ENCODE measurements at regions not wholly inside any gene's neighbourhood (a gene's known extent, or its start where the extent isn't known, plus 50 kb on each side); places are given as distances from the start of the nearest gene placed in this dataset.
A peak's percentile ranks its signal among the peaks of the same experiment; 100 is the strongest.
"Not testable (repeated sequence)": the region's sequence is repeated elsewhere in the genome, so short reads cannot be mapped to it uniquely, and the experiment has no call there.

GRCh38 chr12:31162896-31163560, 89.4 kb downstream of the DDX11 start:
- DNase-seq: not testable (repeated sequence)

GRCh38 chr12:31174293-31174692, 100.6 kb downstream of the DDX11 start:
- not testable (repeated sequence) for DNase-seq

DNA sequence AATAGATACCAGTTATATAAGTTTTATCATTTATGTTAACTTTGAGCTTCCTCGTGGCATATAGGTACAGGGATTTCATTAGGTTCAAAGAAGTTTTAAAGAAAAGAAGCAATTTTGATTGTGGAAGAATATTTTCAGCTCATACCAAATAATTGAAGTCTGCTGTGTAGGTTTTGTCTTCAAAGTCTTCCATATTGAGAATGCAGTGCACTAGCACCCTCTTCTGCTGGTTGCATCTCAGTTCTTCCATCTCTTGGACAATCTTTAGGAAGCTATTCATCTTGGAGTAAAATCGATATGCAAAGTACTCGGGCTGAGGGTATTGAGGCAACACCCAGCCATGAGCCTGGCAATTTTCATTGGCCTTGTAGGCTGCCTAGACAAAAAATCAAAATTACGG, 103.9 kb downstream of the DDX11 start:
- not testable (repeated sequence) for DNase-seq

GRCh38 chr12:31178875-31179274, 105.2 kb downstream of the DDX11 start:
- DNase-seq: not testable (repeated sequence)

- not testable (repeated sequence) for DNase-seq
Observed at GRCh38 chr12:31179627-31180237, 106.1 kb downstream of the DDX11 start.

GRCh38 chr12:31182571-31182970, 108.9 kb downstream of the DDX11 start:
- not testable (repeated sequence) for DNase-seq

GRCh38 chr12:31183107-31183506, 109.4 kb downstream of the DDX11 start:
- not testable (repeated sequence) for DNase-seq

DNA sequence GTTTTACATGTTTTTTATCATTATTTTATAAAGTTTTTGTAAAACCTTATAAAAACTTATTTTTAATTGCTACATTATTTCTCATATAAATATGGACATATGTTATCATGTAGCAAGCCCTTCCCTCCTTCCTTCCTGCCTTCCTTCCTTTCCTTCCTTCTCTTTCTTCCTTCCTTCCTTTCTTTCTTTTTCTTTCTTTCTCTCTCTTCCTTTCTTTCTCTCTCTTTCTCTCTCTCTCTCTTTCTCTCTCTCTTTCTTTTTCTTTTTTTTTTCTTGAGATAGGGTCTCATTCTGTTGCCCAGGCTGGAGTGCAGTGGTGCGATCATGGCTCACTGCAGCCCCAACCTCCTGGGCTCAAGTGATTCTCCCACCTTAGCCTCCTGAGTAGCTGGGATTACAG, 110.2 kb downstream of the DDX11 start:
- DNase-seq: not testable (repeated sequence)

- not testable (repeated sequence) for DNase-seq
Observed at GRCh38 chr12:31184667-31185066, 111.0 kb downstream of the DDX11 start.

GRCh38 chr12:31192689-31193088, 119.0 kb downstream of the DDX11 start:
- DNase-seq: not testable (repeated sequence)

GRCh38 chr12:31195620-31196019, 122.0 kb downstream of the DDX11 start:
- not testable (repeated sequence) for DNase-seq

- not testable (repeated sequence) for DNase-seq
Observed at GRCh38 chr12:31199476-31199875, 125.8 kb downstream of the DDX11 start.

GRCh38 chr12:31201382-31201781, 124.6 kb downstream of the SINHCAF start:
- DNase-seq: no peak

DNA sequence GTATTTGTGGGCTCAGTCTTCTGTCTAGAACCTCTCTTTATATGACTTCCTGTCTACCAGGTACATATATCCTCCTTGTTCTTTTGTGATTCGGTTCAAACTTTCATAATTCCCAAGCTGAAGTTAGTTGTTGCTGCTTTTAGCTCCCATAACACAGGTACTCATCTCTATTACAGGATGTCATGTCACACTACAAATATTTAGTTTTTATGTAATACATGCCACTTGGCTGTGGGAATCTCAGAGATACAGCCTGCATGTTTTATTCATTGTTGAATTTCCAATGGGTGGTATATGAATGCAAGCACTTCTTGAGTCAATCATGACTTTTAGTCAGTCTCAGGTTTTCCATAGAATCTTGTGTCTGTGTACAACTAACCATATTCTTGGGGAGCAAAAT, 122.7 kb downstream of the SINHCAF start:
- DNase-seq: no peak

- DNase-seq: no peak
Observed at GRCh38 chr12:31205054-31205453, 120.9 kb downstream of the SINHCAF start.

- no peak for DNase-seq
Observed at GRCh38 chr12:31206038-31206670, 119.8 kb downstream of the SINHCAF start.

DNA sequence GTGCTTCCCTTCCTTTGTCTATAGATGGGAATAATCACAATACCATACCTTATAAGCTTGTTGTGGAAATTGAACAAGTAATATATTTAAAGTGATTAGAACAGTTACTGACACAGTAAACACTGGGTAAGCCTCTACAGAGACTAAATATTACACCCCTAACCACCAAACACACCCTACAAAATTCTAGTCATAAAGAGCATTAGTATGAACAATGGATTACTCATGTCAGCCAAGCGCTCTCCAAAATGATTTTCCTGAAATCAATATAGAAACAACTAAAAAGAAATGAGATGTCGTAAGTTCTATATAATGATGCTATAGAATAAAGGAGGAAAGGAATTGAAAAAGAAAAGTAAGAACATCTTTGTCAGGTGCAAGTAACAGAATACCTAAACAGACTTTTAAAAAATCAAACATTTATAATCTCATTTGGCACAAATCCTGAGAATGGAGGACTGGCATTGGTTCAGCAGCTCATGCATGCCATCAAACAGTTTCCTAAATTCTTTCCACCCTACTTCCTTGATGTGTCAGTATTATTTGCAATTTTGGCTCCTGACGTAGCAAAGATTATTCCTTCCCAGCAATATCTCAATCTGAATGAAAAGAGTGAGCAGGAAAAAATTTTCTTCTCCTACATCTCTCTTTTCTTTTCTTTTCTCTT, 118.0 kb downstream of the SINHCAF start:
- no peak for DNase-seq

- no peak for DNase-seq
Observed at GRCh38 chr12:31210104-31210503, 115.8 kb downstream of the SINHCAF start.

DNA sequence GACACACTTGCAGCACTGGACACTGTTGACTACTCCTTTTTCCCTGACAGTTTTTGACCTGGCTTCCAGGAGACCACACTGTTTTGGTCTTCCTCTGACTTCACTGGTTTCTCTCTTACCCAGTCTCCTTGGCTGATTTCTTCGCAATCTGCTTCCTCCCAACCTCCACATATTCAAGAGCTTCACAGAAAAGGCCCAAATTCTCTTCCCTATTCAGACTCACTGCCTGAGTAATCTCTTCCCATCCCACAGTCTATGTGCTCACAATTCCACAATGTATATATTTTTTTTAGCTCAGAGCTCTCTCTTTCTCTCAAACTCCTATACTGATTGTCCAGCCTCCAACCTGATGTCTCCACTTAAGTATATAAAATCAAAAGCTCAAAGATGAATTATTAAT, 115.4 kb downstream of the SINHCAF start:
- no peak for DNase-seq

DNA sequence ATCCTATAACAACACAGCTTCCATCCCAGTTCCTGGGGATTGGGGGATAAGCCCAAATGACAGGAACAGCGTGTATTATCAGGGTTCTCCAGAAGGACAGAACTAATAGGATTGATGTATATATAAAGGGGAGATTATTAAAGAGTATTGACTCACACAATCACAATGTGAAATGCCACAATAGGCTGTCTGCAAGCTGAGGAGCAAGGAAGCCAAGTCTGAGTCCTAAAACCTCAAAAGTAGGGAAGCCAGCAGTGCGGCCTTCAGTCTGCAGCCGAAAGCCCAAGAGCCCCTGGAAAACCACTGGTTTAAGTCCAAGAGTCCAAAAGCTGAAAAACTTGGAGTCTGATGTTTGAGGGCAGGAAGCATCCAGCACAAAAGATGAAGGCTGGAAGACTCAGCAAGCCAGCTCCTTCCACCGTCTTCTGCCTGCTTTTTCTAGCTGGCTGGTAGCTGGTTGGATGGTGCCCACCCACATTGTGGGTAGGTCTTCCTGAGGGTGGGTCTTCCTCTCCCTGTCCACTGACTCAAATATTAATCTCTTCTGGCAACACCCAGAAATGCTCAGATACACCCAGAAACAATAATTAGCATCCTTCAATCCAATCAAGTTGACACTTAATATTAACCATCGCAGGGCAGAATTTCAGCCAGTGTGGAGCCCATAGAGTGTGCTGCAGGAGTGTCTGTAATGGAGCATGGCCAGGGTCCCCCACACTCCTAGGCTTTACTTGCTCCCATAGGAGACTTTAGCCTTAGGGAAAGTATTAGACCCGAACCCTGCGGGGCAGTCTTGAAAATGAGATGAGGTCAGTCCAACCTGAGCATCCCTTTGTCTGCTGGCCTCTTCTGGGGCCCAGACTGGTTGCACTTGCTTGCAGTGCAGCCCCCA, 111.1 kb downstream of the SINHCAF start:
- no peak for DNase-seq

GRCh38 chr12:31215518-31216232, 110.3 kb downstream of the SINHCAF start:
- DNase-seq: peak; percentile 33

GRCh38 chr12:31216479-31216878, 109.5 kb downstream of the SINHCAF start:
- no peak for DNase-seq

Measured in NCI-H1092 treated with DMSO at 0.1 percent for 48 hours (cell line).